ENCODE measurements at regions not wholly inside any gene's neighbourhood (a gene's known extent, or its start where the extent isn't known, plus 50 kb on each side); places are given as distances from the start of the nearest gene placed in this dataset.

DNA sequence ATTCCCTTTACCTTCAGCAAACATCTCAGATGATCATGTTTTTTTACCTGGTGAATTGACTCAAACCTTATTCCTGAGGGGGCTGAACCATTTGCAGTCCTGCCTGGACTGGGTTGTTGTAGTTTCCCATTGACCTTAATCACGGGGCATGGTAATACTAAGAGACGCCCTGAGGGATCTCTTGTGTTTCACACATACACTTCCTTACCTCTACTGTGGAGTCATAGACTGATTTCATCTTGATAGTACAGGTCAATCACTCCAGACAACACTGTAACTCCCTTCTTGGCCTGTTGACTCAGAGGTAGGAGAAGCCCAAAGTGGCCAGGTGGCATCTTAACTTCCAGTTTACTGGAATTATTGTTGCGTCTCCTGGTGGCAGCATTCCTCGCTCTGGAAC, 1064.0 kb upstream of the PCDH10 start:
- no peaks in the 10 kb centered on the region for H4K20me1 ChIP-seq (ENCODE audit: insufficient read depth)
- ChIA-PET POLR2A (ENCODE audit: unreplicated experiment) (no interaction called here), CTCF (no interaction called here)
- no peaks in the 10 kb centered on the region for H3K4me1 ChIP-seq (replicated peaks; ENCODE audit: insufficient read depth)
- no peaks in the 10 kb centered on the region for H3K9me2 ChIP-seq (ENCODE audit: insufficient read depth)
- TF ChIP-seq EZH2 (IDR thresholded peaks at IDR 0.05; ENCODE audit: low read depth): no peak
- TF ChIP-seq, protein P1, sequence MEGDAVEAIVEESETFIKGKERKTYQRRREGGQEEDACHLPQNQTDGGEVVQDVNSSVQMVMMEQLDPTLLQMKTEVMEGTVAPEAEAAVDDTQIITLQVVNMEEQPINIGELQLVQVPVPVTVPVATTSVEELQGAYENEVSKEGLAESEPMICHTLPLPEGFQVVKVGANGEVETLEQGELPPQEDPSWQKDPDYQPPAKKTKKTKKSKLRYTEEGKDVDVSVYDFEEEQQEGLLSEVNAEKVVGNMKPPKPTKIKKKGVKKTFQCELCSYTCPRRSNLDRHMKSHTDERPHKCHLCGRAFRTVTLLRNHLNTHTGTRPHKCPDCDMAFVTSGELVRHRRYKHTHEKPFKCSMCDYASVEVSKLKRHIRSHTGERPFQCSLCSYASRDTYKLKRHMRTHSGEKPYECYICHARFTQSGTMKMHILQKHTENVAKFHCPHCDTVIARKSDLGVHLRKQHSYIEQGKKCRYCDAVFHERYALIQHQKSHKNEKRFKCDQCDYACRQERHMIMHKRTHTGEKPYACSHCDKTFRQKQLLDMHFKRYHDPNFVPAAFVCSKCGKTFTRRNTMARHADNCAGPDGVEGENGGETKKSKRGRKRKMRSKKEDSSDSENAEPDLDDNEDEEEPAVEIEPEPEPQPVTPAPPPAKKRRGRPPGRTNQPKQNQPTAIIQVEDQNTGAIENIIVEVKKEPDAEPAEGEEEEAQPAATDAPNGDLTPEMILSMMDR (conservative IDR thresholded peaks at IDR 0.05): no peak
- no peaks in the 10 kb centered on the region for H3K79me2 ChIP-seq (ENCODE audit: low read depth)
- no peaks in the 10 kb centered on the region for H3K36me3 ChIP-seq (ENCODE audit: low read depth)
- H3K27ac ChIP-seq: no peak overlapping the region
- H2AFZ ChIP-seq: no peak overlapping the region
- BruUV-seq (replicated peaks): no TSS peak
- no peaks in the 10 kb centered on the region for H3F3A ChIP-seq (ENCODE audit: insufficient read depth, low read depth)
- no peak overlapping the region for H3K4me2 ChIP-seq
- H3K27me3 ChIP-seq (ENCODE audit: insufficient read depth, low read depth): no peaks in the 10 kb centered on the region
- no peak for DNase-seq
- no peak overlapping the region for H3K4me3 ChIP-seq
- no peaks in the 10 kb centered on the region for H3K9me3 ChIP-seq (ENCODE audit: insufficient read depth, low read depth)
- intact Hi-C loops (cut with micrococcal nuclease; ENCODE audit: unreplicated experiment): no loop called here

- BruUV-seq (replicated peaks): no TSS peak
- ChIA-PET CTCF (no interaction called here), POLR2A (ENCODE audit: unreplicated experiment) (no interaction called here)
- Histone ChIP-seq H3K4me3 (no peak overlapping the region), H3K27ac (no peak overlapping the region), H3K4me2 (no peak overlapping the region), H3K27me3 (ENCODE audit: insufficient read depth, low read depth) (no peaks in the 10 kb centered on the region), H3K9me2 (ENCODE audit: insufficient read depth) (no peaks in the 10 kb centered on the region), H2AFZ (no peak overlapping the region), H4K20me1 (ENCODE audit: insufficient read depth) (no peaks in the 10 kb centered on the region), H3F3A (ENCODE audit: insufficient read depth, low read depth) (no peaks in the 10 kb centered on the region), H3K9me3 (ENCODE audit: insufficient read depth, low read depth) (no peaks in the 10 kb centered on the region; the same call in 1 of the 2 replicates), H3K36me3 (ENCODE audit: low read depth) (no peaks in the 10 kb centered on the region), H3K4me1 (replicated peaks; ENCODE audit: insufficient read depth) (no peaks in the 10 kb centered on the region), H3K79me2 (ENCODE audit: low read depth) (no peaks in the 10 kb centered on the region)
- TF ChIP-seq EZH2 (IDR thresholded peaks at IDR 0.05; ENCODE audit: low read depth): no peak
- TF ChIP-seq, protein P1 (conservative IDR thresholded peaks at IDR 0.05): no peak
- DNase-seq: no peak
- intact Hi-C loops (cut with micrococcal nuclease; ENCODE audit: unreplicated experiment): no loop called here
Measured at GRCh38 chr4:132094017-132094416, 1055.1 kb upstream of the PCDH10 start.

- Histone ChIP-seq H3K27me3 (ENCODE audit: insufficient read depth, low read depth) (no peaks in the 10 kb centered on the region), H3K4me3 (no peak overlapping the region), H3K4me1 (replicated peaks; ENCODE audit: insufficient read depth) (no peaks in the 10 kb centered on the region), H3K9me2 (ENCODE audit: insufficient read depth) (no peaks in the 10 kb centered on the region), H3F3A (ENCODE audit: insufficient read depth, low read depth) (no peaks in the 10 kb centered on the region), H2AFZ (no peak overlapping the region), H3K27ac (no peak overlapping the region), H3K79me2 (ENCODE audit: low read depth) (no peaks in the 10 kb centered on the region), H3K36me3 (ENCODE audit: low read depth) (no peaks in the 10 kb centered on the region), H4K20me1 (ENCODE audit: insufficient read depth) (no peaks in the 10 kb centered on the region), H3K4me2 (no peak overlapping the region), H3K9me3 (ENCODE audit: insufficient read depth, low read depth) (no peaks in the 10 kb centered on the region; the same call in 1 of the 2 replicates)
- intact Hi-C loops (cut with micrococcal nuclease; ENCODE audit: unreplicated experiment): no loop called here
- ChIA-PET CTCF (no interaction called here), POLR2A (ENCODE audit: unreplicated experiment) (no interaction called here)
- TF ChIP-seq EZH2 (IDR thresholded peaks at IDR 0.05; ENCODE audit: low read depth): no peak
- TF ChIP-seq, protein P1 (conservative IDR thresholded peaks at IDR 0.05): no peak
- BruUV-seq (replicated peaks): no TSS peak
- no peak for DNase-seq
Measured at GRCh38 chr4:132097041-132097440, 1052.1 kb upstream of the PCDH10 start.

All from PC-9 (cell line).